KBM-7 (cell line): ENCODE measurements at regions not wholly inside any gene's neighbourhood (a gene's known extent, or its start where the extent isn't known, plus 50 kb on each side); places are given as distances from the start of the nearest gene placed in this dataset.
"Not testable (repeated sequence)": the region's sequence is repeated elsewhere in the genome, so short reads cannot be mapped to it uniquely, and the experiment has no call there.

Experiments used
- DNase-seq: peaks from one replicate; pipeline ENCODE4 v3.0.0-alpha.2; 2015
- in situ Hi-C: fragments of 300-500 bp; cut with MboI; formaldehyde crosslinking; loops from 2 replicates; pipeline ENCODE4 v1.14.3; 2020; ENCODE audit warnings: low sequenced_read_pairs, low pct_unique_long_range_greater_than_20kb, mixed read lengths

DNA sequence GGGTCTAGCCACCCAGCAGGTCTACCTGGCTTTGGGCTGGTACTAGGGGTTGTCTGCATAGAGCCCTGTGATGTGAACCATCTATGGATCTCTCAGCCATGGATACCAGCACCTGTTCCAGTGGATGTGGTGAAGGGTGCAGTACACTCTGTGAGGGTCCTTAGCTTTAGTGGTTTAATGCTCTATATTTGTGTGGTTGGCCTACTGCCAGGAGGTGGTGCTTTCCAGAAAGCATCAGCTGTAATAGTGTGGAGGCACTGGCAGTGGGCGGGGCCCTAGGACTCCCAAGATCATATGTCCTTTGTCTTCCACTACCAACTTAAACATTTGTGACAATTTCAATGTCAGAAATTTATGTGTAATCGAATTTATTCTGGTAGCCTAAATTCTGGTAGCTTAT lies 1065.1 kb downstream of the RPIA start:
- in situ Hi-C loops, DNase-seq: not testable (repeated sequence)

DNA sequence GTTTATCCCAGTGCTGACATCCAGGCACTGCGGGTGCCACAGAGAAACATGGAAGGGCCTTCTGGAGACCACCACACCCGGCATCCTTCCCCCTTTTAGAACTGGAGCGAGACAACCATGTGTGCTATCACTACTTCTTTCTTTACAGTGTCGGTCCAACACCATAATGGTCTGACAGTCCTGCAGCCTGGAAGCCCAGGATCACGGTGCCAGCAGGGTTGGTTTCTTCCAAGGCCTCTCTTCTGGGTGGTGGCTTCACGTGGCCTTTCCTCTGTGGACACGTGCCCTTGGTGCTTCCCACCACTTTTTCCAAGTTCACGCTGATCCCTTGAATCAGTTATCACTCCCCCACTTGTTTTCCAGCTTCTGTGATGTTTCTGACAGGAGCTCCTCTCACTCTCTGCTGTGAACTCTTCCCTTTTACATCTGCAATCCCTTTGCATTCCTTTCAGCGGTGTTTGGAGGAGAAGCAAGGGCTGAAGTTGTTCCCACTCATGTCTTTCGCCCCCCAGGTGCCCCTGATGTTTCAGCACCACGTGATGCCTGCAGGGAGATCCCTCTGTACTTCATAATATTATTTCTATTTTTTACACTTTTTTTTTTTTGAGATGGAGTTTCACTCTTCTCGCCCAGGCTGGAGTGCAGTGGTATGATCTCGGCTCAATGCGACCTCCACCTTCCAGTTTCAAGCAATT lies 1067.0 kb downstream of the RPIA start:
- DNase-seq, in situ Hi-C loops: not testable (repeated sequence)

- in situ Hi-C loops, DNase-seq: not testable (repeated sequence)
These were observed 1069.3 kb downstream of the RPIA start for GRCh38 chr2:89760762-89761161.

- DNase-seq, in situ Hi-C loops: not testable (repeated sequence)
These were observed 1069.7 kb downstream of the RPIA start for GRCh38 chr2:89761171-89761570.

GRCh38 chr2:89761863-89762262 lies 1070.4 kb downstream of the RPIA start:
- in situ Hi-C loops: not testable (repeated sequence)

GRCh38 chr2:89762461-89763253 lies 1071.2 kb downstream of the RPIA start:
- DNase-seq, in situ Hi-C loops: not testable (repeated sequence)

More at GRCh38 chr2:89761863-89762262, 1070.4 kb downstream of the RPIA start:
- DNase-seq: not testable (repeated sequence)

GRCh38 chr2:89763254-89763580 lies 1071.7 kb downstream of the RPIA start:
- in situ Hi-C loops: no loop called here
- no peak for DNase-seq

- in situ Hi-C loops: no loop called here
- no peak for DNase-seq
These were observed 1072.4 kb downstream of the RPIA start for GRCh38 chr2:89763581-89764485.

DNA sequence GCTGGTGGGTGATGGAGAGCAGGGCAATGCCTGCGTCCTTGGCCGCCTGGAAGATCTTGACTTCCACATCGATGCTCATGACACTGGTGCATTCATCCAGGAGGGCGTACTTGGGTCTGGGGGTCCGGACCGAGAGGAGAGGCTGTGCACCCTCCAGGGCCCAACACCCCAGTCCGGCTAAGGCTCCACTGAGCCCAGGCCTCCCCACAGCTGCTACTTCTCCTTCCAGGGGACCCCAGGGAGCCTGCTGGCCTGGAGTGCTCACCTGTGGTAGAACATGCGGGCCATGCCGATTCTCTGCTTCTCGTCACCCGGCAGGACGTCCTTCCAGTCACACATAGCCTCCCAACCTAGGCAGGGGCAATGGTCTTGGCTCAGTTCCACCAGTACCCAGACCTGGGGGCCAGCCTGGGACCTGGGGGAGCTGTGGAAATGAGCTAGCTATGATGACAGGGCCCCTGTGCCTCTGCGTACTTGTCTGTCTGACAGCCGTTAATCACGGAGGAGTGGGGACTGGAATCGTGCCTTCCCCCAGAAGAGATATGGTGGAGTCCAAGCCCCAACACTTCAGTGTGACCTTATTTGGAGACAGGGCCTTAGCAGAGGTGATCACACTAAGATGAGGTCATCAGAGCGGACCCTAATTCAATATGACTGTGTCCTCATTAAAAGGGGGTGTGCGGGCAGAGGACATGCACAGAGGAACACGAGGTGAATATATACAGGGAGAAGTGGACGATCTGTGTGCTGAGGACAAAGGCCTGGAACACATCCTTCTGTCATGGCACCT lies 1073.3 kb downstream of the RPIA start:
- in situ Hi-C loops: not testable (repeated sequence)

DNA sequence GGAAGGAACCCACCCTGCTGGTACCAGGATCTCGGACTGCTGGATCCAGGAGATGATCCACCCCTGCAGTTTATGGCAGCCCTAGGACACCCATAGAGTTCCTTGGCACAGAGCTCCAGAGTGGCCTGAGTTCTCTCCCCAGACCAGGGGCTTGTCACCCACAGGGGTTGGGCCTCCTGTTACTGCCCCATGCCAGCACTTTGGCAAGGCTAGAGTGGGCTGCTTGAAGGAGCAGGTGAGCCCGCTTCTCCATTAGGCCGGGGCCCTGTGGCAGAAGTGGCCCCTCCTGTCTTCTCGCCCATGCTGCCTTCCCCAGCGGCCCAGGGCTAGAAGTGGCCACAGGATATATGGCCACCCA lies 1073.9 kb downstream of the RPIA start:
- in situ Hi-C loops, DNase-seq: not testable (repeated sequence)

More for the DNA sequence above, 1073.3 kb downstream of the RPIA start:
- DNase-seq: not testable (repeated sequence)

GRCh38 chr2:89766141-89766990 lies 1074.9 kb downstream of the RPIA start:
- DNase-seq, in situ Hi-C loops: not testable (repeated sequence)

- in situ Hi-C loops, DNase-seq: not testable (repeated sequence)
These were observed 1075.6 kb downstream of the RPIA start for GRCh38 chr2:89767058-89767457.

- in situ Hi-C loops: no loop called here
- DNase-seq: no peak
These were observed 1076.3 kb downstream of the RPIA start for GRCh38 chr2:89767572-89768435.

GRCh38 chr2:89775885-89776284 lies 1084.4 kb downstream of the RPIA start:
- DNase-seq: no peak
- in situ Hi-C loops: no loop called here

- DNase-seq: no peak
- in situ Hi-C loops: no loop called here
These were observed 1088.8 kb downstream of the RPIA start for GRCh38 chr2:89780318-89780717.

- in situ Hi-C loops: no loop called here
These were observed 1090.5 kb downstream of the RPIA start for GRCh38 chr2:89781962-89782361.

DNA sequence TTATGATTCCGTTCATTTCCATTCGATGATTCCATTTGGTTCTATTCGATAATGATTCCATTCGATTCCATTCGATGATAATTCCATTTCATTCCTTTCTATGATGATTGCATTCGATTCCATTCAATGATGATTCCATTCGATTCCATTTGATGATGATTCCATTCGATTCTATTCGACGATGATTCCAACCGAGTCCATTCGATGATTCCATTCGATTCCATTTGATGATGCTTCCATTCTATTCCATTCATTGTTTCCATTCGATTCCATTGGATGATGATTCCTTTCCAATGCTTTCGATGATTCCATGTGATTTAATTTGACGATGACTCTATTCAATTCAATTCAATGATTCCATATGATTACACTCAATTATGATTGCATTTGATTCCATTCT lies 1093.5 kb downstream of the RPIA start:
- no peak for DNase-seq
- in situ Hi-C loops: no loop called here

More at GRCh38 chr2:89781962-89782361, 1090.5 kb downstream of the RPIA start:
- DNase-seq: no peak
